C4-2B (cell line): ENCODE measurements at regions not wholly inside any gene's neighbourhood (a gene's known extent, or its start where the extent isn't known, plus 50 kb on each side); places are given as distances from the start of the nearest gene placed in this dataset.
"Not testable (repeated sequence)": the region's sequence is repeated elsewhere in the genome, so short reads cannot be mapped to it uniquely, and the experiment has no call there.

Source experiments
- H3K27ac ChIP-seq: fragments of 450-650 bp; 2 replicates; pipeline ENCODE4 v1.5.1; 2017
- ZFX ChIP-seq: fragments of 450-650 bp; IDR thresholded peaks from 2 replicates; pipeline ENCODE4 v1.6.1; 2017
- TF ChIP-seq, protein P1 (sequence below): fragments of 450-650 bp; conservative IDR thresholded peaks from 2 replicates; pipeline ENCODE4 v1.5.1; 2017; ENCODE audit warnings: mild to moderate bottlenecking

DNA sequence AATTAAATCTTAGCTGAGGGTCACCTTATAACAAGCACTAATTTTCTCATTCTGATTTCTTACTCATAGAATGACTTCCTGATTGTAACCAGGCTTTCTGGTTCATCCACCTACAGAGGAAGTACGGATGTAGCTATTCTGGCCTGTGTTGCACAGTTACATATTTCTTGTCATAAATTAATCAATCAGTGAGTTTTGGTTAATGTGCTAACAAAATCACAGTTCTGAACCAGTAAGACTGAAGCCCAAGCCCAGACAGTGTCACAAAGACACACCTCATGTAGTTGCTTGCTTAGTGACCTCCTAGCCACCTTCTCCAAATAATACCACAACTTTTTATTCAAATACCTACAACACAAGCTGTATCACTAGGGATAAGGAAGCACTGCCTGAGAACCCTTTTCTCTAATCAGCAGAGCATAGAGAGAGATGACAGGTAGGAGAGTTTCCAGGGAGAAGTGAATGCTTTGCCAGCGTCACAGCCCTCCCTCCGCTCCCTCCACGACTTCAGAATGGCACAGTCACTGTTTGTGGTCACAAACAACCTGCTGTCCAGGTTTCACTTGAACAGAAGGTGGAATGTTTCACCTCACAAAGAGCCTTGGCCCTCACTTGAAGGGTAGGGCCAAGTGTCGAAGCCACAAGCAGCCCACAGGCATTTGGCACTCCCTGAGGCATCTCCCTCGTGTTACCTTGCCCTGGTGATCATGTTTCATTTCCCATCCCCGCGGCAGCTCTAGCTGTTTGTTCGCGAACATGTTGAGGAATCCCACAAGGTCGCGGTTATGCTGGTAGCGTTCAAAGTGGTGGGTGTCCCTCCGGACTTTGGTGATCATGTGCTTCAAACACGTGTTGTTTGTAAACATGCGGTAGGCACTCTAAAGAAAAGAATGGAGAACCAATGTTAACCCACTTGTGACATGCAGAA is 120.8 kb upstream of the STK17B start:
- H3K27ac ChIP-seq: peak overlapping the region; percentile 61

DNA sequence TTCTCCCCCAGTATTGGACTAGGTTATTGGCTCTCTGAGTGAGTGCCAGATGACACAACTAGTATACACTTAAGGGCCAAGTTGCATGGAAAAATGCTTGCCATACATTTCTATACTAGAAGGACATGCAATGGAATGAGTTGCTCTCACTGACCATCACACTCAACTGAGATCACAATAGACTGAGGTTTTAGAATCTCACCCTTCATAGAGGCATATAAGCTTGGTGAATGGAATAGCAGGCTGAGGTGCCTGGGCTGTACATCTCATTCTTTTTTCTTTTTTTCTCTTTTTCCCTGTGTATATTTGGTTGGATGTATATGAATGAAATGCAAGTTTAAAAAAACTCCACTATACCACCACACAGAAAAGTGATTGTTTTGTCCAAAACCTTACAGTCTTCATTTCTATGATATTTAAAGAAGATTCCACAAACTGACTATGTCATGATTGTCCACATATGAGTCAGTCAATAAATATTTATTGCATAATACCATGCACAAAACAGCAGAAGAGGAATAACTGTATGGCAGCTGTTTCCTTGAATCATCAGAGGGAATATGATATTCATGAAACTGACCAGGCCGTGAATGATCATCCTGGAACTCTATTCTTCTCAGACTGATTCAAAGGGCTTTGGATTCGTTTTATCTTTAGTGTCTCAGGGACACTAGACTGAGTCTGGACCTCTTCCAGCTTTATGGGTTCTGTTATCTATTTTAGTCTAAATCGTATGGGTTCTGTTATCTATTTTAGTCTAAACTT is 122.6 kb upstream of the STK17B start:
- no peak overlapping the region for H3K27ac ChIP-seq
- TF ChIP-seq ZFX: no peak
- TF ChIP-seq, protein P1, sequence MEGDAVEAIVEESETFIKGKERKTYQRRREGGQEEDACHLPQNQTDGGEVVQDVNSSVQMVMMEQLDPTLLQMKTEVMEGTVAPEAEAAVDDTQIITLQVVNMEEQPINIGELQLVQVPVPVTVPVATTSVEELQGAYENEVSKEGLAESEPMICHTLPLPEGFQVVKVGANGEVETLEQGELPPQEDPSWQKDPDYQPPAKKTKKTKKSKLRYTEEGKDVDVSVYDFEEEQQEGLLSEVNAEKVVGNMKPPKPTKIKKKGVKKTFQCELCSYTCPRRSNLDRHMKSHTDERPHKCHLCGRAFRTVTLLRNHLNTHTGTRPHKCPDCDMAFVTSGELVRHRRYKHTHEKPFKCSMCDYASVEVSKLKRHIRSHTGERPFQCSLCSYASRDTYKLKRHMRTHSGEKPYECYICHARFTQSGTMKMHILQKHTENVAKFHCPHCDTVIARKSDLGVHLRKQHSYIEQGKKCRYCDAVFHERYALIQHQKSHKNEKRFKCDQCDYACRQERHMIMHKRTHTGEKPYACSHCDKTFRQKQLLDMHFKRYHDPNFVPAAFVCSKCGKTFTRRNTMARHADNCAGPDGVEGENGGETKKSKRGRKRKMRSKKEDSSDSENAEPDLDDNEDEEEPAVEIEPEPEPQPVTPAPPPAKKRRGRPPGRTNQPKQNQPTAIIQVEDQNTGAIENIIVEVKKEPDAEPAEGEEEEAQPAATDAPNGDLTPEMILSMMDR: no peak

More for the DNA sequence above, 120.8 kb upstream of the STK17B start:
- TF ChIP-seq ZFX: no peak
- TF ChIP-seq, protein P1: no peak

DNA sequence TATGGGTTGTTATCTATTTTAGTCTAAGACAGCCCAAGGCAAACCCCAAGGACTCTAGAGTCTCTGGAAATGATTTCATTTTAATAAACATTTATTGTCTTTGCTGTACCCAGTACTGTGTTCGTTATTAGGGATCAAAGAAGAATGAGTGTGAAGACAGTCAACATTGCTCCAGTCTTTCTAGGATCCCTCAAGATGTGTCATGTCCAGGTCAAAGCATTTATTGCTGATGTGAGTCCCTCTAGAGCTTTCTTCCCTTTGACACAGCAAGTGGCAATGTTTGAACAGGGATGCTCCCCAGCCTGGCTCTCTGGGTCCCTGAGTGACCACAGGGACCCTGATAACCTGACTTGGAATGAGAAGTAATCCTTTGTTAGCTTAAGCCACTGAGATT is 123.1 kb upstream of the STK17B start:
- no peak for TF ChIP-seq ZFX
- TF ChIP-seq, protein P1: no peak
- H3K27ac ChIP-seq: no peak overlapping the region

DNA sequence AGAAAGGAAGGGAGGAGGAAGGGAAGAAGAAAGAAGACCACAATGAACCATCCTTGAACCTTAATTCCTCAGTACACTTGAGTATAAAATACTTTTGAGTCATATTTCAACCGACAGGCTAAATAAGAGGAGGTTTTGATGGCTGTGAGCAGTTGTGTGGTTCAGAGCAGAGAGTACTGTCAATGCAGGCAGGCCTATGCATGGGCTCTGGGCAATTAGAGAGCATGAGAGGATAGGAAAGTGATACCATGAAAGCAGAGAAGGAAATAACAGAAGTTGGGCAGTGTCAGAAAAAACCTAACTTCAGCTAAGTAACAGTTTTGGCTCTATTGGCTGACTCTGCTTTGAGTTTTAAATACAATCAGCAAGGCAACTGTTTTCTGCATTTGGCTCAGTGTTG is 123.6 kb upstream of the STK17B start:
- TF ChIP-seq, protein P1: no peak
- H3K27ac ChIP-seq: no peak overlapping the region

DNA sequence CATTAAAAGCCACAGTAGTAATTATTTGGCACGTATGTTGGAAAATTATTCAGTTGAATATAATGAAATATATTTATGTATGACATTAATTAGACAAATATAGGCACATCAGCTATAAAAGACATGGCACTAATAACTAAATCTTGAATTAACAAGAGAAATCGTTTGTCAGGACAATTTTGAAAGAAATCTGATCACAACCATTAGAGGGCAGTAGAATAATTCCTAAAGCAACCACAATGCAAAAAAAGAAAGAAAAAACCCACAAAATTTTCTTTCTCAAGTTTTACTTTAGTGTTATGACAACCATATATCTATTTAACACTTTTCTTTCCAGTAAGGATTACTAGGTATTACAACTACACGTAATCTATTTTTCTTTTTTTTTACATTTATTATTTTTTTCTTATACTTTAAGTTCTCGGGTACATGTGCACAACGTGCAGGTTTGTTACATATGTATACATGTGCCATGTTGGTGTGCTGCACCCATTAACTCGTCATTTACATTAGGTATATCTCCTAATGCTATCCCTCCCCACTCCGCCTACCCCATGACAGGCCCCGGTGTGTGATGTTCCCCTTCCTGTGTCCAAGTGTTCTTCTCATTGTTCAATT is 126.8 kb upstream of the STK17B start:
- H3K27ac ChIP-seq: not testable (repeated sequence)
- TF ChIP-seq, protein P1: peak; percentile 74

DNA sequence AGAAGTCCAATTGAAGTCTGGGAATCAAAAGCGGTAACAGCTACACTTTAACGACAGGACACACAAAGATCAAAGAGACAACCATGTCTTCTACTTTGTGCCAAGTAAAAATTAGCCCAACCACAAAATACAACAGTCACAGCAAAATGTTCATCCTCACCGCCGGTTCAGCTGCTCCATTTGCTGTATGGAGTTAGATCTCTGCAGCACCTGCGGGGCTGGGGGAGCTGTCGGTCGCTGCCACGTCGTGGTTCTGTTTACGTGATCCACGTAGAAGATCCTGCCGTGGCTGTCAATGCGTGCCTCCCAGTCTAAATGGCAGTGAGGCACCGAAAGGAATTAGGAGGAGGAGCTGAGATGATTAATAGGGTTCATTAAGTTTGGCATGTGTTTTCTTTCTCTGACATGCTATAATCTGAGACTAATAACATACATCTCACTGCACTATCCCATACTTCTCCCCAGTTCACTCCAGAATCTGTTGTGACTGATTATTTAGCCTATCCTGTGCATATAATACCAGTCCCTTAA is 136.5 kb upstream of the STK17B start:
- no peak for TF ChIP-seq ZFX
- TF ChIP-seq, protein P1: no peak
- no peak overlapping the region for H3K27ac ChIP-seq
